PC-3 (cell line): ENCODE measurements at regions not wholly inside any gene's neighbourhood (a gene's known extent, or its start where the extent isn't known, plus 50 kb on each side); places are given as distances from the start of the nearest gene placed in this dataset.

Experiments used
- EZH2 ChIP-seq: fragments of 300-600 bp; sonication (generic); IDR thresholded peaks from one replicate; pipeline ENCODE4 v1.6.1; 2017; ENCODE audit warnings: antibody characterized with exemption, mild to moderate bottlenecking, low read length; ENCODE audit not compliant: unreplicated experiment
- TF ChIP-seq, protein P1 (sequence below): fragments of 300-600 bp; sonication (generic); conservative IDR thresholded peaks from 2 replicates; pipeline ENCODE4 v1.5.1; 2017; ENCODE audit warnings: antibody characterized with exemption, low read depth, mild to moderate bottlenecking, low read length

DNA sequence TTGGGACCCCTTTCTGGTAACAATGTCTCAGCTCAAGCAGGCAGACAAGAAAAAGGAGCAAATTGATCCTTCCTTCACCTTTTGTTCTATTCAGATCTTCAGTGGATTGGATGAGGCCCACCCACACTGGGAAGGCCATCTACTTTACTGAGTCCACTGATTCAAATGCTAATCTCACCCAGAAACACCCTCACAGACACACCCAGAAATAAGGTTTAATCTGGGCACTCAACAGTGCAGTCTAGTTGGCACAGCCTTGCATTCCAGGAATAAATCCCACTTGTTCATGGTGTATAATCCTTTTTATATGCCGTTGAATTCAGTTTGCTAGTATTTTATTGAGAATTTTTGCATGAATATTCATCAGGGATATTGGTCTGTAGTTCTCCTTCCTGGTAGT lies 148.4 kb downstream of the COG6 start:
- TF ChIP-seq, protein P1, sequence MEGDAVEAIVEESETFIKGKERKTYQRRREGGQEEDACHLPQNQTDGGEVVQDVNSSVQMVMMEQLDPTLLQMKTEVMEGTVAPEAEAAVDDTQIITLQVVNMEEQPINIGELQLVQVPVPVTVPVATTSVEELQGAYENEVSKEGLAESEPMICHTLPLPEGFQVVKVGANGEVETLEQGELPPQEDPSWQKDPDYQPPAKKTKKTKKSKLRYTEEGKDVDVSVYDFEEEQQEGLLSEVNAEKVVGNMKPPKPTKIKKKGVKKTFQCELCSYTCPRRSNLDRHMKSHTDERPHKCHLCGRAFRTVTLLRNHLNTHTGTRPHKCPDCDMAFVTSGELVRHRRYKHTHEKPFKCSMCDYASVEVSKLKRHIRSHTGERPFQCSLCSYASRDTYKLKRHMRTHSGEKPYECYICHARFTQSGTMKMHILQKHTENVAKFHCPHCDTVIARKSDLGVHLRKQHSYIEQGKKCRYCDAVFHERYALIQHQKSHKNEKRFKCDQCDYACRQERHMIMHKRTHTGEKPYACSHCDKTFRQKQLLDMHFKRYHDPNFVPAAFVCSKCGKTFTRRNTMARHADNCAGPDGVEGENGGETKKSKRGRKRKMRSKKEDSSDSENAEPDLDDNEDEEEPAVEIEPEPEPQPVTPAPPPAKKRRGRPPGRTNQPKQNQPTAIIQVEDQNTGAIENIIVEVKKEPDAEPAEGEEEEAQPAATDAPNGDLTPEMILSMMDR: no peak
- TF ChIP-seq EZH2: no peak
